ENCODE measurements at regions not wholly inside any gene's neighbourhood (a gene's known extent, or its start where the extent isn't known, plus 50 kb on each side); places are given as distances from the start of the nearest gene placed in this dataset.
"Not testable (repeated sequence)": the region's sequence is repeated elsewhere in the genome, so short reads cannot be mapped to it uniquely, and the experiment has no call there.

GRCh38 chr7:111647881-111648280 is 85.6 kb upstream of the IMMP2L start:
- H3K27ac ChIP-seq, result no peak overlapping the region
- no peak for DNase-seq (ENCODE audit: low spot score)
- CTCF ChIA-PET, result no interaction called here
- TF ChIP-seq CTCF (conservative IDR thresholded peaks at IDR 0.05; ENCODE audit: low read depth), result no peak
- POLR2A ChIA-PET (ENCODE audit: low non-redundant PET), result no interaction called here

- POLR2A ChIA-PET (ENCODE audit: low non-redundant PET); H3K27ac ChIP-seq; DNase-seq (ENCODE audit: low spot score): not testable (repeated sequence)
- CTCF ChIA-PET, result interaction anchor here (0.6 kb wide), 1 partner anchor 20 kb away, joined by 3 read pairs; no protein-coding TSS in a partner anchor
- peak; percentile 13; the same call in 1 of the 2 replicates for TF ChIP-seq CTCF (conservative IDR thresholded peaks at IDR 0.05; ENCODE audit: low read depth)
Observed at GRCh38 chr7:111644595-111644994, 82.3 kb upstream of the IMMP2L start.

- ChIA-PET POLR2A (ENCODE audit: low non-redundant PET) (no interaction called here), CTCF (no interaction called here)
- no peak overlapping the region for H3K27ac ChIP-seq
- DNase-seq (ENCODE audit: low spot score), result no peak
- TF ChIP-seq CTCF (conservative IDR thresholded peaks at IDR 0.05; ENCODE audit: low read depth), result no peak
Observed at GRCh38 chr7:111642373-111642772, 80.1 kb upstream of the IMMP2L start.

GRCh38 chr7:111640416-111640815 is 78.1 kb upstream of the IMMP2L start:
- no peak overlapping the region for H3K27ac ChIP-seq
- POLR2A ChIA-PET (ENCODE audit: low non-redundant PET), result no interaction called here
- CTCF ChIA-PET, result no interaction called here
- no peak for TF ChIP-seq CTCF (conservative IDR thresholded peaks at IDR 0.05; ENCODE audit: low read depth)
- DNase-seq (ENCODE audit: low spot score), result no peak

- TF ChIP-seq CTCF (conservative IDR thresholded peaks at IDR 0.05; ENCODE audit: low read depth), result no peak
- POLR2A ChIA-PET (ENCODE audit: low non-redundant PET), result no interaction called here
- no peak overlapping the region for H3K27ac ChIP-seq
- CTCF ChIA-PET, result no interaction called here
- DNase-seq (ENCODE audit: low spot score), result no peak
Observed at GRCh38 chr7:111639934-111640333, 77.6 kb upstream of the IMMP2L start.

- no peak for TF ChIP-seq CTCF (conservative IDR thresholded peaks at IDR 0.05; ENCODE audit: low read depth)
- no peak overlapping the region for H3K27ac ChIP-seq
- ChIA-PET CTCF (no interaction called here), POLR2A (ENCODE audit: low non-redundant PET) (no interaction called here)
- DNase-seq (ENCODE audit: low spot score), result no peak
Observed at GRCh38 chr7:111638078-111638477, 75.8 kb upstream of the IMMP2L start.

GRCh38 chr7:111633878-111634277 is 71.6 kb upstream of the IMMP2L start:
- DNase-seq (ENCODE audit: low spot score), result no peak
- no peak for TF ChIP-seq CTCF (conservative IDR thresholded peaks at IDR 0.05; ENCODE audit: low read depth)
- POLR2A ChIA-PET (ENCODE audit: low non-redundant PET), result no interaction called here
- CTCF ChIA-PET, result interaction anchor here (0.7 to 0.8 kb wide), 2 partner anchors 851 to 1702 kb away, joined by 4 to 9 read pairs; no protein-coding TSS in a partner anchor
- H3K27ac ChIP-seq, result no peak overlapping the region
